Natural killer cell (primary cell): ENCODE measurements at regions not wholly inside any gene's neighbourhood (a gene's known extent, or its start where the extent isn't known, plus 50 kb on each side); places are given as distances from the start of the nearest gene placed in this dataset.

Experiments used
- ATAC-seq, 3 donors: fragments of 150-1000 bp in 2 of 3; fragments of 200-7000 bp in 1 of 3; cut with Tn5 transposase; 1 replicate in 1 of 3; 2 replicates in 2 of 3; pipeline ENCODE4 v1.10.0; 2021; ENCODE audit warnings: mild to moderate bottlenecking in 2 of 3, moderate library complexity in 2 of 3
- DNase-seq, 2 donors: peaks; one replicate each; pipeline versions ENCODE4 v3.0.0 to v3.0.0-alpha.2; 2013 to 2021; ENCODE audit warnings: mixed read lengths in 1 of 2
- H3K27ac ChIP-seq: one replicate; pipeline ENCODE4 v1.5.1; 2013; ENCODE audit warnings: mild to moderate bottlenecking, low read length
- H3K27me3 ChIP-seq: one replicate; pipeline ENCODE4 v1.6.1; 2013; ENCODE audit warnings: low read length; ENCODE audit not compliant: control insufficient read depth, insufficient read depth
- H3K36me3 ChIP-seq: one replicate; pipeline ENCODE4 v1.6.1; 2013; ENCODE audit warnings: low read length; ENCODE audit not compliant: control insufficient read depth, insufficient read depth
- H3K4me1 ChIP-seq: one replicate; pipeline ENCODE4 v1.6.1; 2013; ENCODE audit warnings: low read length; ENCODE audit not compliant: control insufficient read depth, insufficient read depth
- H3K4me3 ChIP-seq: one replicate; pipeline ENCODE4 v1.5.1; 2013; ENCODE audit warnings: low read length
- H3K9me3 ChIP-seq: one replicate; pipeline ENCODE4 v1.6.1; 2013; ENCODE audit warnings: low read length; ENCODE audit not compliant: control insufficient read depth, insufficient read depth
- H3K27ac Mint-ChIP-seq, 2 donors: one replicate each; pipeline ENCODE4 v1.8.0; 2022; ENCODE audit warnings: mild to moderate bottlenecking in 2 of 2, mixed read lengths in 2 of 2, moderate library complexity in 1 of 2
- H3K27me3 Mint-ChIP-seq, 2 donors: one replicate each; pipeline ENCODE4 v1.8.0; 2022; ENCODE audit warnings: low read depth in 2 of 2, mixed read lengths in 2 of 2
- H3K36me3 Mint-ChIP-seq: one replicate; pipeline ENCODE4 v1.8.0; 2022; ENCODE audit warnings: mixed read lengths
- H3K4me1 Mint-ChIP-seq, 2 donors: one replicate each; pipeline ENCODE4 v1.8.0; 2022; ENCODE audit warnings: mixed read lengths in 2 of 2
- H3K4me3 Mint-ChIP-seq: one replicate; pipeline ENCODE4 v1.8.0; 2022; ENCODE audit warnings: mild to moderate bottlenecking, moderate library complexity, mixed read lengths
- H3K9me3 Mint-ChIP-seq, 2 donors: one replicate each; pipeline ENCODE4 v1.8.0; 2022; ENCODE audit warnings: mixed read lengths in 2 of 2
- WGBS: methylation state at CpG from one replicate; pipeline ENCODE4 v1.1.7; 2013; ENCODE audit warnings: missing lambda C conversion rate; ENCODE audit not compliant: insufficient coverage; 5-methylcytosine and 5-hydroxymethylcytosine counted together
- intact Hi-C: fragments of 100-400 bp; cut with micrococcal nuclease; formaldehyde crosslinking; loops from one replicate; pipeline ENCODE4 v1.14.2; 2022
- TF ChIP-seq, protein P1 (sequence below): fragments of 200-600 bp; IDR thresholded peaks from one replicate; pipeline ENCODE4 v1.8.0; 2022; ENCODE audit warnings: antibody characterized with exemption

DNA sequence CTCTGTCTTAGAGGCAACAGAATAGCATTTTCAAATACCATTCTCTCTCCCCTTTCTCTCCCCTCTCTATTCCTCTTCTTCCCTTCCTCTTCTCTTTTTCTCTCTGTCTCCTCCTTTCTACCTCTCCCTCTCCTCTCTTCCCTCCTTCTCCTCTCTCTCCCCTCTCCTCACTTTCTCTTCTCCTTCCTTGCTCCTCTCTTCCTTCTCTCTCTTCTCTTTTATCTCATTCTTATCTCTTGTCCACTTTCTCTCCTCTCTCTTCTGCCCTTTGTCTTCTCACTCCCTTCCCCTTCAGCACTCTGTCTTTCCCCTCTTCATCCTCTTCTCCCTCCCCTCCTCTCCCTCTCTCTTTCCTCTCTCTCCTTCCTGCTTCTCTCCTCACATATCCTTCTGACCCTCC is 2265.8 kb upstream of the TENM3 start:
- H3K9me3 Mint-ChIP-seq, result peaks cover 8 to 11% of the 10 kb centered on the region in 2 donors
- Histone ChIP-seq H3K27ac (no peak overlapping the region), H3K27me3 (no peaks in the 10 kb centered on the region), H3K9me3 (no peaks in the 10 kb centered on the region), H3K4me3 (no peak overlapping the region), H3K4me1 (no peaks in the 10 kb centered on the region), H3K36me3 (no peaks in the 10 kb centered on the region)
- no peaks in the 10 kb centered on the region for H3K4me1 Mint-ChIP-seq
- TF ChIP-seq, protein P1, sequence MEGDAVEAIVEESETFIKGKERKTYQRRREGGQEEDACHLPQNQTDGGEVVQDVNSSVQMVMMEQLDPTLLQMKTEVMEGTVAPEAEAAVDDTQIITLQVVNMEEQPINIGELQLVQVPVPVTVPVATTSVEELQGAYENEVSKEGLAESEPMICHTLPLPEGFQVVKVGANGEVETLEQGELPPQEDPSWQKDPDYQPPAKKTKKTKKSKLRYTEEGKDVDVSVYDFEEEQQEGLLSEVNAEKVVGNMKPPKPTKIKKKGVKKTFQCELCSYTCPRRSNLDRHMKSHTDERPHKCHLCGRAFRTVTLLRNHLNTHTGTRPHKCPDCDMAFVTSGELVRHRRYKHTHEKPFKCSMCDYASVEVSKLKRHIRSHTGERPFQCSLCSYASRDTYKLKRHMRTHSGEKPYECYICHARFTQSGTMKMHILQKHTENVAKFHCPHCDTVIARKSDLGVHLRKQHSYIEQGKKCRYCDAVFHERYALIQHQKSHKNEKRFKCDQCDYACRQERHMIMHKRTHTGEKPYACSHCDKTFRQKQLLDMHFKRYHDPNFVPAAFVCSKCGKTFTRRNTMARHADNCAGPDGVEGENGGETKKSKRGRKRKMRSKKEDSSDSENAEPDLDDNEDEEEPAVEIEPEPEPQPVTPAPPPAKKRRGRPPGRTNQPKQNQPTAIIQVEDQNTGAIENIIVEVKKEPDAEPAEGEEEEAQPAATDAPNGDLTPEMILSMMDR, result no peak
- no peaks in the 10 kb centered on the region for H3K27me3 Mint-ChIP-seq
- no peak for ATAC-seq
- no peak for DNase-seq
- intact Hi-C loops, result no loop called here
- H3K27ac Mint-ChIP-seq, result no peak overlapping the region
- H3K4me3 Mint-ChIP-seq, result no peak overlapping the region
- H3K36me3 Mint-ChIP-seq, result no peaks in the 10 kb centered on the region

- DNase-seq (no peak), ATAC-seq (no peak)
- H3K4me1 ChIP-seq, result no peaks in the 10 kb centered on the region
- H3K4me1 Mint-ChIP-seq, result no peaks in the 10 kb centered on the region
- TF ChIP-seq, protein P1, result no peak
- no peak overlapping the region for H3K4me3 Mint-ChIP-seq
- no peaks in the 10 kb centered on the region for H3K27me3 ChIP-seq
- no peak overlapping the region for H3K4me3 ChIP-seq
- no peaks in the 10 kb centered on the region for H3K36me3 Mint-ChIP-seq
- no peaks in the 10 kb centered on the region for H3K27me3 Mint-ChIP-seq
- H3K27ac ChIP-seq, result no peak overlapping the region
- H3K36me3 ChIP-seq, result no peaks in the 10 kb centered on the region
- no peaks in the 10 kb centered on the region for H3K9me3 ChIP-seq
- H3K9me3 Mint-ChIP-seq, result peaks cover 5 to 6% of the 10 kb centered on the region in 2 donors
- intact Hi-C loops, result no loop called here
- no peak overlapping the region for H3K27ac Mint-ChIP-seq
Measured at GRCh38 chr4:179981161-179981560, 2262.0 kb upstream of the TENM3 start.

GRCh38 chr4:179989975-179990374 is 2253.2 kb upstream of the TENM3 start:
- Mint-ChIP-seq H3K36me3 (no peaks in the 10 kb centered on the region), H3K4me1 (no peaks in the 10 kb centered on the region), H3K9me3 (peaks cover 7 to 24% of the 10 kb centered on the region in 2 donors), H3K4me3 (no peak overlapping the region), H3K27me3 (no peaks in the 10 kb centered on the region), H3K27ac (no peak overlapping the region)
- no peaks in the 10 kb centered on the region for H3K27me3 ChIP-seq
- H3K4me3 ChIP-seq, result no peak overlapping the region
- TF ChIP-seq, protein P1, result no peak
- ATAC-seq (no peak), DNase-seq (no peak)
- peaks cover 4% of the 10 kb centered on the region for H3K9me3 ChIP-seq
- no peaks in the 10 kb centered on the region for H3K36me3 ChIP-seq
- WGBS, result 56% methylated on average over 4 of the region's 4 CpGs
- no peaks in the 10 kb centered on the region for H3K4me1 ChIP-seq
- no peak overlapping the region for H3K27ac ChIP-seq
- intact Hi-C loops, result no loop called here

DNA sequence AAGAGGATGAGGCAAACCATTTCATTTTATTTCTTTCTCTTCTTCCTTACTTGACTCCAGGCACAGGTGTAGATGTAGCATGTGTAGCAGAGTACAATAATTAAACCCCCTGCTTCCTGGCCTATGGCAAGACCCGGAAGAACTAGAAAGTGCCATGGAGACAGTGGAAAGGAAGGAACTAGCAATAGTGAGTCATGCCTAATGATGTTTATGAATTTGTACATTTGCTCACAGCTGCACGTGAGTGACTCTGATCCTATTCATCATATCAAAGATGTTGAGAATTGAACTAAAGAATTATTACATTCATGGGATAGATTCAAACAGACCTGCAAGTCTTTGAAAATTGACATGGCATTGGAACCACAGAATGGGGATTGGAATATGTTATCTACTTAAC is 2233.9 kb upstream of the TENM3 start:
- Mint-ChIP-seq H3K27me3 (no peaks in the 10 kb centered on the region), H3K4me1 (no peaks in the 10 kb centered on the region), H3K4me3 (no peak overlapping the region), H3K9me3 (peaks cover 9 to 17% of the 10 kb centered on the region in 2 donors), H3K36me3 (no peaks in the 10 kb centered on the region), H3K27ac (no peak overlapping the region)
- intact Hi-C loops, result no loop called here
- H3K36me3 ChIP-seq, result no peaks in the 10 kb centered on the region
- H3K9me3 ChIP-seq, result no peaks in the 10 kb centered on the region
- ATAC-seq (no peak), DNase-seq (no peak)
- no peaks in the 10 kb centered on the region for H3K27me3 ChIP-seq
- no peak overlapping the region for H3K27ac ChIP-seq
- H3K4me1 ChIP-seq, result no peaks in the 10 kb centered on the region
- TF ChIP-seq, protein P1, result no peak
- H3K4me3 ChIP-seq, result no peak overlapping the region
- 88% methylated on average over 2 of the region's 2 CpGs for WGBS
